Liver (tissue), 3 donors: ENCODE measurements at regions not wholly inside any gene's neighbourhood (a gene's known extent, or its start where the extent isn't known, plus 50 kb on each side); places are given as distances from the start of the nearest gene placed in this dataset.

Experiments
- ATF3 ChIP-seq: IDR thresholded peaks from 2 replicates; pipeline ENCODE4 v1.6.1; 2016; ENCODE audit warnings: antibody characterized with exemption
- CTCF ChIP-seq: fragments of 150-350 bp; IDR thresholded peaks from 2 replicates; pipeline ENCODE4 v1.5.1; 2017; ENCODE audit warnings: improper control_type of control experiment, low read depth, low read length; ENCODE audit not compliant: missing input control
- EGR1 ChIP-seq, 2 donors: IDR thresholded peaks; 2 replicates each; pipeline ENCODE4 v1.6.1; 2016 to 2018; ENCODE audit warnings: antibody characterized with exemption in 2 of 2, low read depth in 2 of 2
- HNF4G ChIP-seq: IDR thresholded peaks from 2 replicates; pipeline ENCODE4 v1.6.1; 2016; ENCODE audit warnings: antibody characterized with exemption
- JUND ChIP-seq, 2 donors: IDR thresholded peaks; 2 replicates each; pipeline ENCODE4 v1.6.1; 2016; ENCODE audit warnings: antibody characterized with exemption in 2 of 2
- RAD21 ChIP-seq, 2 donors: IDR thresholded peaks; 2 replicates each; pipeline ENCODE4 v1.6.1; 2016; ENCODE audit warnings: antibody characterized with exemption in 2 of 2, mild to moderate bottlenecking in 2 of 2
- REST ChIP-seq: IDR thresholded peaks from 2 replicates; pipeline ENCODE4 v1.6.1; 2016; ENCODE audit warnings: antibody characterized with exemption, mild to moderate bottlenecking
- SP1 ChIP-seq: IDR thresholded peaks from 2 replicates; pipeline ENCODE4 v1.6.1; 2018; ENCODE audit warnings: antibody characterized with exemption, mild to moderate bottlenecking
- TAF1 ChIP-seq: conservative IDR thresholded peaks from 2 replicates; pipeline ENCODE4 v1.6.1; 2016; ENCODE audit warnings: antibody characterized with exemption, mild to moderate bottlenecking
- YY1 ChIP-seq: IDR thresholded peaks from 2 replicates; pipeline ENCODE4 v1.6.1; 2016; ENCODE audit warnings: antibody characterized with exemption, mild to moderate bottlenecking
- ZBTB33 ChIP-seq: IDR thresholded peaks from 2 replicates; pipeline ENCODE4 v1.6.1; 2016; ENCODE audit warnings: antibody characterized with exemption
- donor health status: healthy.
- donor health status: healthy.

- TF ChIP-seq CTCF (no peak), TAF1 (no peak), REST (no peak), RAD21 (IDR thresholded peaks at IDR 0.05) (no peak), ZBTB33 (no peak), EGR1 (IDR thresholded peaks at IDR 0.05; ENCODE audit: low read depth in 2 of 2) (no peak), HNF4G (no peak), JUND (IDR thresholded peaks at IDR 0.05) (no peak), YY1 (no peak), SP1 (no peak), ATF3 (no peak)
Observed at GRCh38 chr11:113540416-113541330, 65.5 kb upstream of the DRD2 start.
